Lung (tissue), 11 donors: ENCODE measurements at regions not wholly inside any gene's neighbourhood (a gene's known extent, or its start where the extent isn't known, plus 50 kb on each side); places are given as distances from the start of the nearest gene placed in this dataset.

Experiments used
- ATAC-seq: fragments of 200-7000 bp; cut with Tn5 transposase; one replicate; pipeline ENCODE4 v1.9.1; 2020; ENCODE audit warnings: moderate number of reproducible peaks; ENCODE audit not compliant: insufficient read depth, low FRiP score
- DNase-seq, 3 donors: peaks; one replicate each; pipeline ENCODE4 v3.0.0-alpha.2; 2013 to 2017
- H3K27ac ChIP-seq, 2 donors: one replicate each; pipeline ENCODE4 v1.5.1; 2013; ENCODE audit warnings: mild to moderate bottlenecking in 2 of 2, moderate library complexity in 2 of 2, control low read depth in 1 of 2, inconsistent platforms in 1 of 2, low read depth in 1 of 2, low read length in 1 of 2
- H3K27me3 ChIP-seq, 3 donors: one replicate each; pipeline ENCODE4 v1.5.1; 2013; ENCODE audit warnings: low read length in 2 of 3; ENCODE audit not compliant: control insufficient read depth in 3 of 3, insufficient read depth in 3 of 3
- H3K36me3 ChIP-seq, 4 donors: one replicate each; pipeline ENCODE4 v1.5.1; 2013; ENCODE audit warnings: low read length in 4 of 4, mild to moderate bottlenecking in 1 of 4, moderate library complexity in 1 of 4; ENCODE audit not compliant: control insufficient read depth in 4 of 4, insufficient read depth in 4 of 4
- H3K4me1 ChIP-seq, 5 donors: one replicate each; pipeline ENCODE4 v1.5.1; 2013; ENCODE audit warnings: low read length in 5 of 5, mild to moderate bottlenecking in 2 of 5, moderate library complexity in 1 of 5; ENCODE audit not compliant: control insufficient read depth in 5 of 5, insufficient read depth in 5 of 5
- H3K4me3 ChIP-seq: one replicate; pipeline ENCODE4 v1.5.1; 2013; ENCODE audit warnings: mild to moderate bottlenecking, control low read depth, moderate library complexity
- H3K9ac ChIP-seq, 2 donors: one replicate each; pipeline ENCODE4 v1.5.1; 2013; ENCODE audit warnings: low read length in 2 of 2, control low read depth in 1 of 2; ENCODE audit not compliant: insufficient read depth in 1 of 2
- H3K9me3 ChIP-seq, 4 donors: one replicate each; pipeline ENCODE4 v1.5.1; 2013; ENCODE audit warnings: low read length in 3 of 4, mild to moderate bottlenecking in 1 of 4, moderate library complexity in 1 of 4; ENCODE audit not compliant: control insufficient read depth in 4 of 4, insufficient read depth in 3 of 4
- WGBS, 2 donors: extraction: QIAGEN DNeasy Blood & Tissue Kit; methylation state at CpG; one replicate each; pipeline ENCODE4 v1.1.7; 2013; 5-methylcytosine and 5-hydroxymethylcytosine counted together
- TF ChIP-seq, protein P1 (sequence below): IDR thresholded peaks from 2 replicates; pipeline ENCODE4 v1.5.1; 2012; ENCODE audit warnings: mild to moderate bottlenecking; ENCODE audit errors: control extremely low read depth, extremely low read depth
- donor health status: control.
- donor health status: control.
- donor health status: Bipolar disorder and iron deficiency.
- donor health status: healthy.
- donor health status: DM: yes; HTN: yes; CAD: no.

DNA sequence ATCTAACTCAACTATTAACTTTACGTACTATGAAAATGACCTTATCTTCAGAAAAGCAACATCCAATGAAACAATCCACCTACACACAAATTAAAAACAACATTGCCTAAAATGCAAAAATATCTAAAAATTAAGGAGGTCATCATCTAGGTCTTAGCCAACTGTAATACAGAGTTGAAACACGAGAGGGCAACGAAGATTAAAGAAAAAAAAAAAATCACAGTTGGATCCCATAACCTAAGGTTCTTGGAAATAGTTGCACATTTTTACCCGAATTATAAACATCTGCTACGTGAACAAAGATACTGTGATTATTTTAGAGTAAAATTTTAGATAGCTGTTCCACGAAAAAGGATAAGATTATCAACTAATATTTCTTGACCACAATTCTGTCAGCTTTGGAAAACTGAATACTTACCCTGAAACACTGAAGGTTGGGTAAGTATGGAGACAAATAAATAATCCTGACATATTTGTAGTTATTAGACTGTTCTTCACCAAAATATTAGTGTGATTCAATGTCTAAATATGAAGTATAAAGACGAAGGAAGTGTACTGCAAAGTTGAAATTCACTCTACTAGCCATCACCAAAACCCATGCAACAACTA is 88.0 kb upstream of the AK4 start:
- WGBS, 2 donors = 23 to 29% methylated on average over 7 of the region's 7 CpGs
- no peak overlapping the region for H3K27ac ChIP-seq
- peaks cover 0 to 13% (median 2%) of the 10 kb centered on the region in 5 donors for H3K4me1 ChIP-seq
- no peak overlapping the region for H3K4me3 ChIP-seq
- H3K9me3 ChIP-seq = peaks cover 0 to 2% (median 0%) of the 10 kb centered on the region in 4 donors
- DNase-seq (peak in 2 of 3 donors; percentile 74), ATAC-seq (no peak)
- peaks cover 1 to 24% (median 17%) of the 10 kb centered on the region in 4 donors for H3K36me3 ChIP-seq
- TF ChIP-seq, protein P1, sequence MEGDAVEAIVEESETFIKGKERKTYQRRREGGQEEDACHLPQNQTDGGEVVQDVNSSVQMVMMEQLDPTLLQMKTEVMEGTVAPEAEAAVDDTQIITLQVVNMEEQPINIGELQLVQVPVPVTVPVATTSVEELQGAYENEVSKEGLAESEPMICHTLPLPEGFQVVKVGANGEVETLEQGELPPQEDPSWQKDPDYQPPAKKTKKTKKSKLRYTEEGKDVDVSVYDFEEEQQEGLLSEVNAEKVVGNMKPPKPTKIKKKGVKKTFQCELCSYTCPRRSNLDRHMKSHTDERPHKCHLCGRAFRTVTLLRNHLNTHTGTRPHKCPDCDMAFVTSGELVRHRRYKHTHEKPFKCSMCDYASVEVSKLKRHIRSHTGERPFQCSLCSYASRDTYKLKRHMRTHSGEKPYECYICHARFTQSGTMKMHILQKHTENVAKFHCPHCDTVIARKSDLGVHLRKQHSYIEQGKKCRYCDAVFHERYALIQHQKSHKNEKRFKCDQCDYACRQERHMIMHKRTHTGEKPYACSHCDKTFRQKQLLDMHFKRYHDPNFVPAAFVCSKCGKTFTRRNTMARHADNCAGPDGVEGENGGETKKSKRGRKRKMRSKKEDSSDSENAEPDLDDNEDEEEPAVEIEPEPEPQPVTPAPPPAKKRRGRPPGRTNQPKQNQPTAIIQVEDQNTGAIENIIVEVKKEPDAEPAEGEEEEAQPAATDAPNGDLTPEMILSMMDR = peak; percentile 54
- no peak overlapping the region for H3K9ac ChIP-seq
- H3K27me3 ChIP-seq = peaks cover 0 to 16% (median 0%) of the 10 kb centered on the region in 3 donors

DNA sequence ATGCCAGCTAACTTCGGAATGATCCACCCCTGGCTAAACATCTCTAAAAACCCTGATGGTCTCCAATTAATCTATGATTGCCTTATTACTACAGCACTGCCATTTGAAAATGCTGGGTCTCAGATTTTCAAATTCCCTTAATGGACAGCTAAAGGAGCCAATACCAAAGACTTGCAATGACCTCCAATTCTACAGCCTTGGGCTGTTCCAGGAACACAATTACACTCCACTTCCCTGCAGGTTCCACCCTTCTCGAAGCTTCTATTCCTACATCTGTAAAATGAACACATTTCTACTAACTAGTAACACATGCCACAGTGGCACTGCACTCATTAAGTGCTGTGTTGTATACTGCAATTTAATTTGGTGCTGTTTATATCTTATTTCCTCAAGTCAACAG is 85.7 kb upstream of the AK4 start:
- no peak for ATAC-seq
- peaks cover 0 to 14% (median 2%) of the 10 kb centered on the region in 5 donors for H3K4me1 ChIP-seq

DNA sequence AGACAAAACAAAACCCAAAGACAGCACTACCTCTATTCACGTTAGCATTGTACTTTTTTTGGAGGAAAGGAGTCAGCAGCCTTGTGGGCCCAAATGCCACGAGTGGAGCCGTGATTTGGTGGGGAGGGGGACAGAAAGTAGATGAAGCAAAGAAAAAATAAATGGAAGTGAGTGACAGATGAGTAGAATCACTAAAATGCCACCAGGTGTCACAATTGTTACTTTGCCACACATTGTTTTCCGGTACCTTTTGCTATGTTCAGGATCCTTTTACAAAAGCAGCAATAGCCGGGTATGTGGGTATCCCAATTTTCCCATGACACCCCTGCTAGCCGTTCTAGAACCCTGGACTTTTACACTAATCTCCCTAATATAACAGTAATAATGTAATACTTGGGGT is 85.0 kb upstream of the AK4 start:
- no peak overlapping the region for H3K4me3 ChIP-seq
- no peak for DNase-seq
- peaks cover 0 to 19% (median 0%) of the 10 kb centered on the region in 3 donors for H3K27me3 ChIP-seq
- TF ChIP-seq, protein P1 = no peak
- ATAC-seq = no peak
- WGBS, 2 donors = 64% methylated on average over 6 of the region's 6 CpGs
- H3K9ac ChIP-seq = no peak overlapping the region
- peaks cover 0 to 5% (median 4%) of the 10 kb centered on the region in 4 donors for H3K36me3 ChIP-seq
- H3K9me3 ChIP-seq = no peaks in the 10 kb centered on the region
- H3K4me1 ChIP-seq = peaks cover 0 to 14% (median 2%) of the 10 kb centered on the region in 5 donors
- no peak overlapping the region for H3K27ac ChIP-seq

More for the DNA sequence above, 85.7 kb upstream of the AK4 start:
- DNase-seq = no peak
- H3K27ac ChIP-seq = peak overlapping the region in 1 of 2 donors; percentile 61
- TF ChIP-seq, protein P1 = no peak
- no peak overlapping the region for H3K9ac ChIP-seq
- peaks cover 0 to 16% (median 0%) of the 10 kb centered on the region in 3 donors for H3K27me3 ChIP-seq
- WGBS, 2 donors = 68 to 72% methylated on average over 2 of the region's 2 CpGs
- peaks cover 0 to 8% (median 5%) of the 10 kb centered on the region in 4 donors for H3K36me3 ChIP-seq
- no peak overlapping the region for H3K4me3 ChIP-seq
- H3K9me3 ChIP-seq = no peaks in the 10 kb centered on the region
